Loucy (cell line): ENCODE measurements at regions not wholly inside any gene's neighbourhood (a gene's known extent, or its start where the extent isn't known, plus 50 kb on each side); places are given as distances from the start of the nearest gene placed in this dataset.

Source experiments
- CTCF ChIP-seq: fragments of 200-600 bp; sonication (generic); conservative IDR thresholded peaks from 2 replicates; pipeline ENCODE4 v1.5.1; 2014; ENCODE audit warnings: mild to moderate bottlenecking, antibody characterized with exemption, low read length
- EZH2phosphoT487 ChIP-seq: fragments of 200-600 bp; IDR thresholded peaks from 2 replicates; pipeline ENCODE4 v1.6.1; 2018; ENCODE audit warnings: antibody characterized with exemption, mild to moderate bottlenecking, moderate library complexity, borderline replicate concordance

GRCh38 chr5:68154119-68154857 is 61.3 kb upstream of the PIK3R1 start:
- TF ChIP-seq CTCF: no peak
- no peak for TF ChIP-seq EZH2phosphoT487
